Right lobe of liver (tissue), 6 donors: ENCODE measurements at regions not wholly inside any gene's neighbourhood (a gene's known extent, or its start where the extent isn't known, plus 50 kb on each side); places are given as distances from the start of the nearest gene placed in this dataset.

Source experiments
- ATAC-seq, 4 donors: fragments of 200-7000 bp; cut with Tn5 transposase; one replicate each; pipeline ENCODE4 v1.9.1; 2020; ENCODE audit warnings: mild to moderate bottlenecking in 4 of 4, moderate library complexity in 4 of 4
- DNase-seq, 3 donors: peaks; one replicate each; pipeline ENCODE4 v3.0.0-alpha.2; 2020
- H3K27ac ChIP-seq, 3 donors: fragments of 200-600 bp; one replicate each; pipeline ENCODE4 v1.8.0; 2022
- H3K27me3 ChIP-seq, 2 donors: fragments of 200-600 bp; one replicate each; pipeline ENCODE4 v1.8.0; 2022
- H3K36me3 ChIP-seq, 4 donors: fragments of 200-600 bp; sonication (generic) in 1 of 4; one replicate each; pipeline versions ENCODE4 v1.5.1 to v1.8.0; 2017 to 2022; ENCODE audit warnings: control low read depth in 1 of 4
- H3K4me1 ChIP-seq, 4 donors: fragments of 200-600 bp; sonication (generic) in 1 of 4; one replicate each; pipeline versions ENCODE4 v1.5.1 to v1.8.0; 2017 to 2022; ENCODE audit warnings: control low read depth in 1 of 4
- H3K4me3 ChIP-seq, 3 donors: fragments of 200-600 bp; one replicate each; pipeline ENCODE4 v1.8.0; 2022
- H3K9me3 ChIP-seq, 4 donors: fragments of 200-600 bp; sonication (generic) in 1 of 4; one replicate each; pipeline versions ENCODE4 v1.5.1 to v1.8.0; 2017 to 2022; ENCODE audit warnings: control low read depth in 1 of 4
- CTCF ChIP-seq, 4 donors: fragments of 200-600 bp in 3 of 4; fragments of 450-650 bp in 1 of 4; IDR thresholded peaks; one replicate each; pipeline versions ENCODE4 v1.5.1 to v1.8.0; 2016 to 2022; ENCODE audit warnings: antibody characterized with exemption in 4 of 4, mild to moderate bottlenecking in 2 of 4
- POLR2A ChIP-seq: fragments of 450-650 bp; IDR thresholded peaks from one replicate; pipeline ENCODE4 v1.6.1; 2017; ENCODE audit warnings: antibody characterized with exemption, mild to moderate bottlenecking
- WGBS: methylation state at CpG from one replicate; pipeline ENCODE4 v1.1.6; 2018; ENCODE audit warnings: low coverage, low lambda C conversion rate; ENCODE audit not compliant: insufficient coverage; ENCODE audit errors: missing lambda C conversion rate; 5-methylcytosine and 5-hydroxymethylcytosine counted together
- intact Hi-C, 2 donors: fragments of 100-400 bp; cut with DNase I; formaldehyde crosslinking; loops; one replicate each; pipeline versions ENCODE4 v1.11.2 to v1.14.1; 2022
- donor health status: DM: no; HTN: yes; CAD: no.
- donor health status: DM: no; HTN: no; CAD: no.
- donor health status: DM: no; HTN: no; CAD: no.
- donor health status: DM: no; HTN: yes; CAD: no.
- donor health status: DM: no; HTN: yes; CAD: no.

GRCh38 chr14:49999146-49999761 lies 106.4 kb downstream of the ARF6 start:
- intact Hi-C loops: loop anchor here in 1 of 2 donors (10.0 kb wide), 1 partner anchor 104 kb away; the partner anchor contains the start of gene ARF6
- 7% methylated on average over 3 of the region's 5 CpGs for WGBS
- peaks cover 0 to 38% (median 17%) of the 10 kb centered on the region in 4 donors for H3K4me1 ChIP-seq

GRCh38 chr14:49999826-50000379 lies 107.0 kb downstream of the ARF6 start:
- H3K9me3 ChIP-seq: no peaks in the 10 kb centered on the region
- 29% methylated on average over 13 of the region's 13 CpGs for WGBS
- no peak for DNase-seq
- H3K27ac ChIP-seq: peak overlapping the region; percentile 90 to 95 (median 90)
- no peaks in the 10 kb centered on the region for H3K36me3 ChIP-seq
- TF ChIP-seq POLR2A (no peak), CTCF (IDR thresholded peaks at IDR 0.05) (no peak)
- ATAC-seq: no peak
- no peak overlapping the region for H3K4me3 ChIP-seq
- H3K4me1 ChIP-seq: peaks cover 0 to 41% (median 18%) of the 10 kb centered on the region in 4 donors
- H3K27me3 ChIP-seq: no peaks in the 10 kb centered on the region
- intact Hi-C loops: loop anchor here in 1 of 2 donors (10.0 kb wide), 1 partner anchor 105 kb away; the partner anchor contains the start of gene ARF6

More at GRCh38 chr14:49999146-49999761, 106.4 kb downstream of the ARF6 start:
- Histone ChIP-seq H3K27ac (peak overlapping the region; percentile 90 to 95 (median 90)), H3K4me3 (no peak overlapping the region), H3K36me3 (no peaks in the 10 kb centered on the region), H3K9me3 (no peaks in the 10 kb centered on the region), H3K27me3 (no peaks in the 10 kb centered on the region)
- peak; percentile 68 to 84 (median 73) for DNase-seq
- TF ChIP-seq CTCF (IDR thresholded peaks at IDR 0.05): no peak
- TF ChIP-seq POLR2A: peak; percentile 66
- ATAC-seq: peak in 3 of 4 donors; percentile 9 to 45 (median 42)

GRCh38 chr14:50000380-50001150 lies 107.7 kb downstream of the ARF6 start:
- peak; percentile 8 to 25 (median 19) for ATAC-seq
- intact Hi-C loops: no loop called here
- H3K27me3 ChIP-seq: no peaks in the 10 kb centered on the region
- H3K9me3 ChIP-seq: no peaks in the 10 kb centered on the region
- peak overlapping the region; percentile 90 to 95 (median 90) for H3K27ac ChIP-seq
- TF ChIP-seq CTCF (IDR thresholded peaks at IDR 0.05): no peak
- peak; percentile 57 for TF ChIP-seq POLR2A
- peak in 2 of 3 donors; percentile 52 to 53 for DNase-seq
- H3K36me3 ChIP-seq: no peaks in the 10 kb centered on the region
- H3K4me3 ChIP-seq: peak overlapping the region; percentile 2 to 43 (median 34)
- WGBS: 13% methylated on average over 10 of the region's 10 CpGs
- peaks cover 0 to 41% (median 18%) of the 10 kb centered on the region in 4 donors for H3K4me1 ChIP-seq

GRCh38 chr14:50001151-50001998 lies 108.5 kb downstream of the ARF6 start:
- Histone ChIP-seq H3K4me3 (peak overlapping the region; percentile 2 to 43 (median 34)), H3K4me1 (peaks cover 0 to 41% (median 18%) of the 10 kb centered on the region in 4 donors), H3K9me3 (no peaks in the 10 kb centered on the region), H3K27ac (peak overlapping the region; percentile 90 to 95 (median 90)), H3K36me3 (no peaks in the 10 kb centered on the region), H3K27me3 (no peaks in the 10 kb centered on the region)
- WGBS: 25% methylated on average over 11 of the region's 23 CpGs
- intact Hi-C loops: no loop called here
- DNase-seq: peak; percentile 58 to 84 (median 78)
- peak; percentile 53 to 71 (median 66) for ATAC-seq
- TF ChIP-seq POLR2A (peak; percentile 80), CTCF (IDR thresholded peaks at IDR 0.05) (no peak)
